Activated naive CD4-positive, alpha-beta T cell treated with anti-CD3 and anti-CD28 coated beads, Interleukin-2, amount 50 U/mL, for 72 hours (primary cell): ENCODE measurements at regions not wholly inside any gene's neighbourhood (a gene's known extent, or its start where the extent isn't known, plus 50 kb on each side); places are given as distances from the start of the nearest gene placed in this dataset.

Source experiments
- ATAC-seq, 2 donors: fragments of 150-1000 bp; cut with Tn5 transposase; 2 replicates each; pipeline ENCODE4 v1.10.0; 2021; ENCODE audit warnings: mild to moderate bottlenecking in 2 of 2, moderate library complexity in 2 of 2
- DNase-seq, 2 donors: peaks; one replicate each; pipeline ENCODE4 v3.0.0; 2021 to 2022; ENCODE audit warnings: low spot score in 2 of 2
- H3K27ac Mint-ChIP-seq, 2 donors: one replicate each; pipeline ENCODE4 v1.8.0; 2022; ENCODE audit warnings: mild to moderate bottlenecking in 2 of 2, mixed read lengths in 2 of 2
- H3K36me3 Mint-ChIP-seq, 2 donors: one replicate each; pipeline ENCODE4 v1.8.0; 2022; ENCODE audit warnings: mixed read lengths in 2 of 2
- H3K9me3 Mint-ChIP-seq, 2 donors: one replicate each; pipeline ENCODE4 v1.8.0; 2022; ENCODE audit warnings: mixed read lengths in 2 of 2

DNA sequence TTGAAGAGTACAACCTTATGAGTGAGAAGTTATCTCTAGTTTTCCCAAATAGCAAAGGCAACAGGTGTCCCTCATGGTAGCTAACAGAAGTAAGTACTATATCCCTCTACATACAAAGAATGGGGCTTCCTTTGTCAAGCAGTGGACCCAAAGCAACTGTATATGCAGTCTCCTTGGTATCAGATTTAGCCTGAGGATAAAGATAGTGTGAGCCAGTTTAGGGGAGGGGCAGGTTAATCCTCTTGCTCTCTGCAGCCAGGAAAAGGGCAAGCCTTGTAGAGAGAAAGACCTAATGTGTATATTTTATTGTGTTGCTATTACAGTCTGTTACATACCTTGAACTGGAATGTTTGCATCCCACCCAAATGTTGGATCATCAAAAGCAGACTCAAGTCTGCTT is 117.9 kb upstream of the COL8A1 start:
- ATAC-seq (no peak), DNase-seq (no peak)
- peaks cover 6 to 7% of the 10 kb centered on the region in 2 donors for H3K9me3 Mint-ChIP-seq
- no peak overlapping the region for H3K27ac Mint-ChIP-seq
- no peaks in the 10 kb centered on the region for H3K36me3 Mint-ChIP-seq

DNA sequence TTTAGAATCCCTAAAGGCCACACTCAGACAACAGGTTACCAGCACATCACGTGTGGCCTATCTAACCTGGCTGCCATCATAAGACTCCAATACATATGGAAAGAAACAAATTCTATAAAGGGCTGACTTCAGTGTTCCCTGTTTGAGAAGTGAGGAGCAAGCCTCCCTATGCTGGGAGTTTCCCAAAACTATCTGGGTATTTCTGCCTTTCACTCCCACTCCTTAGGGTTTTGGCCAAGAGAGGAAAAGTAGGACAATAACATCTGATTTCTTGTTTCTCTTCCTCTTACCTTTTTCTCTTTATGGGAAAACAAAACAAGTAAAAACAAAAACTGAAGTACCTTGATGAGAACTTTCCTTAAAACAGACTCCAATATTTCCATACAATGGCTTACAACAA is 121.5 kb upstream of the COL8A1 start:
- ATAC-seq, result no peak
- Mint-ChIP-seq H3K9me3 (peaks cover 0 to 8% of the 10 kb centered on the region in 2 donors), H3K27ac (no peak overlapping the region)

GRCh38 chr3:99515891-99516290 is 122.5 kb upstream of the COL8A1 start:
- no peak for DNase-seq
- Mint-ChIP-seq H3K27ac (no peak overlapping the region), H3K36me3 (no peaks in the 10 kb centered on the region), H3K9me3 (peaks cover 0 to 4% of the 10 kb centered on the region in 2 donors)
- ATAC-seq, result no peak

More for the DNA sequence above, 121.5 kb upstream of the COL8A1 start:
- no peaks in the 10 kb centered on the region for H3K36me3 Mint-ChIP-seq
- DNase-seq, result no peak

GRCh38 chr3:99509224-99509623 is 129.2 kb upstream of the COL8A1 start:
- Mint-ChIP-seq H3K9me3 (peaks cover 0 to 4% of the 10 kb centered on the region in 2 donors), H3K27ac (no peak overlapping the region), H3K36me3 (no peaks in the 10 kb centered on the region)
- ATAC-seq (no peak), DNase-seq (no peak)

GRCh38 chr3:99508191-99508590 is 130.2 kb upstream of the COL8A1 start:
- H3K36me3 Mint-ChIP-seq, result no peaks in the 10 kb centered on the region
- H3K9me3 Mint-ChIP-seq, result peaks cover 0 to 4% of the 10 kb centered on the region in 2 donors
- no peak overlapping the region for H3K27ac Mint-ChIP-seq
- DNase-seq (no peak), ATAC-seq (no peak)

DNA sequence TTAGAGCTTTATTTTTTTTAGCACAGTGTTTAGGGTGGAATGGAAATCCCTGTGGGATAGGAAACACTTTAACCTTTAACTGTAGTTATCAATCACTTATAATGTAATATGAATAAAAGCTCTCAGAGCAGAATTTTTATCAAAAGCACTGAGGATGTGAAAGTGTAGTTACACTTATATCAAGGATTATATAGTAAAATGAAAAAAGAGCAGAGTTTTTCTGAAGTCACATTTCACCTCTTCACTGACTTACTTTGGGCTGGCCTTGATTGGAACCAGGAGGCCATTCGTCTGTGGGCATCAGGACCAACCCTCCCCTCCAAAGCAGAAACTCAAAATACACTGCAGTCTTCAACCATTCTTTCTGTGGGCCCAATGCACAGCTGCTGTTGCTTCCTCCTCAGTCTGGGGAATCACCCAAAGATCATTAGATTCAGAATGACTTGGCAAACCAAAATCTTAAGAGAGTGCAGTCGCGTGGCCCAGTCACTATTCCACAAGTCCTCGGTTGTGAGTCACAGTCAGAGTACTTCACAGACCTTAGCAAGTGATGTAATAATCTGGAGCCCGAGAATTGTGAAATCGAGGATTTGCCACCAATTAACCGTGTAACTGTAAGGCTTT is 132.6 kb upstream of the COL8A1 start:
- DNase-seq, result peak in 1 of 2 donors; percentile 6
- peaks cover 0 to 1% of the 10 kb centered on the region in 2 donors for H3K9me3 Mint-ChIP-seq
- ATAC-seq, result peak; percentile 93 to 99
- no peaks in the 10 kb centered on the region for H3K36me3 Mint-ChIP-seq
- H3K27ac Mint-ChIP-seq, result no peak overlapping the region

- DNase-seq, result no peak
- H3K9me3 Mint-ChIP-seq, result peaks cover 0 to 4% of the 10 kb centered on the region in 2 donors
- H3K36me3 Mint-ChIP-seq, result no peaks in the 10 kb centered on the region
- ATAC-seq, result no peak
- H3K27ac Mint-ChIP-seq, result no peak overlapping the region
Measured at GRCh38 chr3:99505200-99505599, 133.2 kb upstream of the COL8A1 start.

GRCh38 chr3:99504258-99504657 is 134.1 kb upstream of the COL8A1 start:
- no peak overlapping the region for H3K27ac Mint-ChIP-seq
- ATAC-seq (no peak), DNase-seq (no peak)
- peaks cover 0 to 4% of the 10 kb centered on the region in 2 donors for H3K9me3 Mint-ChIP-seq
- H3K36me3 Mint-ChIP-seq, result no peaks in the 10 kb centered on the region

DNA sequence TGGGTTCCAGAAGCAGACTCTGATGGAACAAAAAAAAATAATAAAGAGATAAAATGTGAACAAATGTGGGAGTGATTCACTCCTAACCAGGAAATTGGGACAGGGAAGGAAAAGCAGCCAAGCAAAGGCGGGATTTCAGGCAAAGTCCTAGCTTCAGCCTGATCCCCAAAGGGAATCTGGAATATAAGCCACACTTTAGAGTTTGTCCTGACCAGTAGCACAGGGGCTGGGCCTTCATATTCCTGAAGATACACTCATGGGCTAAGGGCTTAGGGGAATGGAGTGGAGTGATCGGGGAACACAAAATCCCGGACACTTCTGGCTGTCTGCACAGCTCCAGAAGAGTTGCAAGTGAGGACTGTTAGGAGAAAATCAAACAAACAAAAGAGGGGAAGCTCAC is 135.0 kb upstream of the COL8A1 start:
- peaks cover 0 to 4% of the 10 kb centered on the region in 2 donors for H3K9me3 Mint-ChIP-seq
- no peaks in the 10 kb centered on the region for H3K36me3 Mint-ChIP-seq
- no peak for ATAC-seq
- DNase-seq, result no peak
- no peak overlapping the region for H3K27ac Mint-ChIP-seq

- peaks cover 0 to 4% of the 10 kb centered on the region in 2 donors for H3K9me3 Mint-ChIP-seq
Measured at GRCh38 chr3:99502871-99503270, 135.5 kb upstream of the COL8A1 start.

GRCh38 chr3:99500485-99500884 is 137.9 kb upstream of the COL8A1 start:
- no peak for DNase-seq
- Mint-ChIP-seq H3K27ac (no peak overlapping the region), H3K9me3 (peaks cover 0 to 4% of the 10 kb centered on the region in 2 donors), H3K36me3 (no peaks in the 10 kb centered on the region)
- no peak for ATAC-seq

More at GRCh38 chr3:99502871-99503270, 135.5 kb upstream of the COL8A1 start:
- Mint-ChIP-seq H3K27ac (no peak overlapping the region), H3K36me3 (no peaks in the 10 kb centered on the region)
- ATAC-seq (no peak), DNase-seq (no peak)

GRCh38 chr3:99499235-99500158 is 138.9 kb upstream of the COL8A1 start:
- Mint-ChIP-seq H3K36me3 (no peaks in the 10 kb centered on the region), H3K9me3 (peaks cover 0 to 4% of the 10 kb centered on the region in 2 donors), H3K27ac (no peak overlapping the region)
- ATAC-seq (no peak), DNase-seq (no peak)

DNA sequence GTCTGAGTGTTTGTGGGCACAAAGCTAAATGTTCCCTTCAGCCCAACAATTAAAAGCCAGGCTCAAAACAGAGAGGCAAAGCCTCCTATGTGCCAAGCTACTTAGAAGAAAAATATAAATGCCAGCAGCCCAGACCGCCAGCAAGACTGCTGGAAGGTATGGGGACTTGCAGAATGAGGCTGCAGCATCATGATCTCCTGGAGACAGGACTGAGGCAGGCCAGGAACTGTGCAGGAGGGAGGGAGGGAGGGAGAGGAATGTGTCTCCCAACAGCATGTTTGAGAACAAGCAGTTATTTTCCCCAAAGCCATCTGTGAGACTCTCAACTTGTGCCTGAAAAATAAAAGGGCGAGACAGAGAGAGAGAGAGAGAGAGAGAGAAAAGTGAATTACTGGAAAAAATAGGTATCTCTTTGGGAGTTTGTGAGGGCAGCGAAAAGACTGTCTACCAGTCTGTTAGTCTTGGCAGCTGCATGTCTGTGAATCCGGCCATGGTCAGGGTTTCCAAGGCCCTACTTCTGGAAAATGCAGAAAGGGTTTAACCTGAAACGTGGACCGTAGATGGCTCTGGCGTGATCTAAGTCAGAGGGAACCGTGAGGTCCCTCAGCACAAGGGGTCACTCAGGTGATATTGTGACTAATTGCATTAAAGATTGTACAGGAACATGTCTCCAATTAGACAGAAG is 139.7 kb upstream of the COL8A1 start:
- Mint-ChIP-seq H3K36me3 (no peaks in the 10 kb centered on the region), H3K27ac (no peak overlapping the region), H3K9me3 (peaks cover 0 to 4% of the 10 kb centered on the region in 2 donors)
- DNase-seq (no peak), ATAC-seq (no peak)

DNA sequence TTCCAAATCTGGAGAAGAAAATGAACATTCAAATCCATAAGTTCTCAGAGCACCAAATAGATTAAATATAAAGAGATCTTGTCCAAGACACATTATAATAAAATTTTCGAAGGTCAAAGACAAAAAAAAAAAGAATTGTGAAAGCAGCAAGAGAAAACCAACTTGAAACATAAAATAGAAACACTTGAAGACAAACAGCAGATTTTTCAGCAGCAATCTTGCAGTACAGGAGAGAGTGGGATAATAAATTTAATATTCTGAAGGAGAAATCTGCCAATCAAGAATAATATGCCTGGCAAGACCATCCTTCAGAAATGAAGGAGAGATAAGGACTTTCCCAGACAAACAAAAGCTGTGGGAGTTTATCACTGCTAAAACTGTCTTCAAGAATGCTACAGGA is 150.5 kb upstream of the COL8A1 start:
- DNase-seq (no peak), ATAC-seq (no peak)
- Mint-ChIP-seq H3K36me3 (peaks cover 0 to 6% of the 10 kb centered on the region in 2 donors), H3K27ac (no peak overlapping the region), H3K9me3 (peaks cover 24 to 26% of the 10 kb centered on the region in 2 donors)

- Mint-ChIP-seq H3K9me3 (peaks cover 17 to 19% of the 10 kb centered on the region in 2 donors), H3K27ac (no peak overlapping the region), H3K36me3 (peaks cover 0 to 6% of the 10 kb centered on the region in 2 donors)
- DNase-seq (no peak), ATAC-seq (no peak)
Measured at GRCh38 chr3:99485286-99485685, 153.1 kb upstream of the COL8A1 start.

GRCh38 chr3:99484871-99485270 is 153.5 kb upstream of the COL8A1 start:
- ATAC-seq, result no peak
- Mint-ChIP-seq H3K27ac (no peak overlapping the region), H3K9me3 (peaks cover 17 to 19% of the 10 kb centered on the region in 2 donors)

GRCh38 chr3:99483841-99484240 is 154.6 kb upstream of the COL8A1 start:
- no peak for ATAC-seq
- H3K9me3 Mint-ChIP-seq, result peaks cover 11 to 16% of the 10 kb centered on the region in 2 donors

More at GRCh38 chr3:99484871-99485270, 153.5 kb upstream of the COL8A1 start:
- DNase-seq, result no peak
- H3K36me3 Mint-ChIP-seq, result peaks cover 0 to 6% of the 10 kb centered on the region in 2 donors

More at GRCh38 chr3:99483841-99484240, 154.6 kb upstream of the COL8A1 start:
- DNase-seq, result no peak
- Mint-ChIP-seq H3K36me3 (peaks cover 0 to 6% of the 10 kb centered on the region in 2 donors), H3K27ac (no peak overlapping the region)
